GM18511 (cell line): ENCODE measurements at regions not wholly inside any gene's neighbourhood (a gene's known extent, or its start where the extent isn't known, plus 50 kb on each side); places are given as distances from the start of the nearest gene placed in this dataset.

Source experiments
- ATAC-seq: cut with Tn5 transposase; IDR thresholded peaks from one replicate; pipeline ENCODE4 v1.9.1; 2021; ENCODE audit warnings: mild to moderate bottlenecking, moderate library complexity; ENCODE audit not compliant: unreplicated experiment

DNA sequence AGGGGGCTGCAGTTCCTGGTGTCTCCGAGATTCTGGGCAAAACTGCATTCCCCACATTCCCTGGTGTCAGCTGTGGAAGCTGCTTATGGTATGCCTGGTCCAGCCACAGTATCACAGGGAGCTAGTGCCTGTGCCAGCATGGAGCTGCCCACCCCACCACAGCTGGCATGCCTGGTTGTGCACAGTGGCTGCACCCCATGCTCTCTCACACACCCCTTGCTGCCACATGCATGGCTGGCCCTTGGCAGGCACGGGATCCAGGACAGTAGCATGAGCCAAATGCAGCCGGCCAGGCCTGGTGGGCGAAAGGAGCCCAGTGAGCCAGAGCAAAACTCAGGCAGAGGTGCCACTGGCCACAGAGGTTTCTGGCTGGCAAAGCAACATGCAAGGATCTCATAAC is 418.0 kb upstream of the SPOCK3 start:
- no peak for ATAC-seq

DNA sequence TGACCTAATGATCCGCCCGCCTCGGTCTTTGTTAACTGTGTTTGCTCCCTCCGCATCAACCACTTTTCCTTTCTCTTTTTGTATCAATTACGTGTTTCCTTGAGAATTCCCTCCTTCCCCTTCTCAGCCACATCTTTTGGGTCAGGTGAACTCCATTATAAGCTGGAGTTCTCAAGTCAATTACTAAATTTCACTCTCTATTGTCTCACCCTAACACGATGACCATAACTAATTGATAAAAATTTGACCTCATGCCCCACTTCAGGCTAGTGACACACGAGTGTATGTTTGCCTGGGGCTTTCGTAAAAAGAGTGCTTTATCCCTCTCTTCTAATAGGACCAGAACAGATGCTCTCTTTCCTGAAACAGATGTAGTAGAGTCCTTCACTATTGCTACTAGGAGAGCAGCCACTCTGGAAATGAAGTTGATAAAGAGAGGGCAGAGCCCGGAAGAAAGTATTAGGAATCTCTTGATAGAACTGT is 403.6 kb upstream of the ANXA10 start:
- no peak for ATAC-seq

DNA sequence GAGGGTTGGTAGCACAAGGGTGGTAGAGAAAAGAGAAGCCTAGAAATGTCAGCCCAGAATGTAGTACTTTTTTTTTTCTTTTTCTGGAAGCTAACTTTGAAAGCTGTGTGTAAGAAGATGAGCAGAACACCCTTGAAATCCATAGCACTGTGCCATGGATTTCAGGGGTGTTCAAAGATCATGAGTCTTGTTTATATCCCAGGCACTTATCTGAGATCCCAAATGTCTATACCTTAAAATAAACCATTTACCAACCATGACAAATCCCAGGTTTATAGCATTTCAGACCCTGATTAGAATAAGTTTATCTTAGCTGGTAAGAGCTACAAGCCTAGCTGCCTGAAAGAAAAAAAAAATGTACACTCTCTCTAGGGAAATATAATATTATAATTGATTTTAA is 389.9 kb upstream of the ANXA10 start:
- no peak for ATAC-seq

DNA sequence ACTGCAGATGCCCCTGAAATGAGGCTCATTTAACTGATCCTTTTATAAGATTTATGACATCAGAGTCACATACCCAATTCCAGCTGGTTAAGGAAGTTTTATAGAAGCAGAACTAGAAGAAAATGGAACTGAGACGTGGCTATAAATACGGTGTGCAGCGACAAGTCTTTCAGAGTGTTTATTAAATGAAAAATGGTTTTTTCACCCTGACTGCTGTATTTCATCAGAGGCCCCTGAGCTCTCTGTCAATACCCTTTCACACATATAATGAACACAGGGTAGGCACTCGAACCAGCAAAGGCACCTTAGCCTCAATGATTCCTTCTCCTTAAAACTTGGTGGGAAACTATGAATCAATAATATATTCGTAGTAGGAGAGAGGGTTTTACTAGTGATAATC is 380.8 kb upstream of the ANXA10 start:
- ATAC-seq = no peak

GRCh38 chr4:167713756-167714155 is 378.6 kb upstream of the ANXA10 start:
- no peak for ATAC-seq

GRCh38 chr4:167715176-167715575 is 377.2 kb upstream of the ANXA10 start:
- no peak for ATAC-seq

DNA sequence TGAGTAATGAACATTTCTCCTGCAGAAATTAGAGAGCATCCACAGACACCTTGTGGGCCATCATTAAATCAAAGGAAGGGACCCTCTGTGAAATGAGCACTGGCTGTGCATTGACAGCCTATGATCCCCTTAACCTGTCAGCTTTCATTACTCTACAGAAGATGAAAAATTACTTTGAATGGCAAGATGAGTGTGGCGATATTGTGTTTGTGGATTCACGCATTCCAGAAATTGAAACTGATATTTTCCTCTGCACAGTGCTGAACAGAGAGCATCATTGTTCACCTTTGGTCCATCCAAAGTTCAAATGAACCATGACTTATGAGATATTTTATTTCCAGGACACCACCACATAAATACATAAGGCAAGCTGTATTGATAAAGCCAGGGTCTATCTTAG is 374.8 kb upstream of the ANXA10 start:
- ATAC-seq = no peak

DNA sequence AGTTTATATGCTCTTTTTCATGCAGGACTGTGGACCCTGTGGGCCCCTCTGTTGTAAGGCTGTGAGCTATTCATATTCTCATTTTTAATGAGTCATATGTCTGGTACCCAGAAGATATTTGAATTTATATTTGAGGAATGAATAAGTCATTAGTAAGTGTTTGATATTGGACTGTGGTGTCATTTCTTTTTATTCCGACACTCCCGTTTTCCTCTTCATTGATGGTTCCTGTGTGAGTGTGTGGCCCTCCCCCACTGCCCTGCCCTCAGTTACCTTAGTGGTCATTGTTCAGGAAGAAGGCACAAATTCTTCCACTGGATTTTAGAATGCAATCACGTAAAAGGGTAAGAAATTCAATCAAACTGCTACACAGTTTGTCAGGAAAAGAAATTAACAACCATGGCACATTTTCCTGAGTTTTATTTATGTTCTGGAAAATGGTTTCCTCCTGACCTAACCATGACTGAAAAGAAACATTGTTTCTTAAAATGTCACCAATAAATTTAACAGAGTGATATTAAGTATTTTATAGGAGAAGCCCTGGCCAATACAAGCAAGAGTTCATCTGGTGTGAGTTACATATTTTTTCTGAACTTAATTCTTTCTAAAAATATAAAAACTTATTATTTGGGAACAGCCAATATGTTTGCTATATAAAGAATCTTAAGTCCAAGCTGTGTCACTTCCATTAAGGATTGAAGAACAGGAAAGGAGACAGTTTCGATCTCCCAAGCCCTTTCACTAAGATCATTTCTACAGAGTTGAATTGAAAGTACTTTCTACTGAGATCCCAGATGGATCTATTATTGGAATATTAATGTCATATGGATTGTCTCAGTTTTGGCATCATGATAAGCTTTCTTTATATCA is 370.5 kb upstream of the ANXA10 start:
- ATAC-seq = no peak

GRCh38 chr4:167722487-167722808 is 369.9 kb upstream of the ANXA10 start:
- no peak for ATAC-seq

- no peak for ATAC-seq
Measured at GRCh38 chr4:167724941-167725340, 367.4 kb upstream of the ANXA10 start.

DNA sequence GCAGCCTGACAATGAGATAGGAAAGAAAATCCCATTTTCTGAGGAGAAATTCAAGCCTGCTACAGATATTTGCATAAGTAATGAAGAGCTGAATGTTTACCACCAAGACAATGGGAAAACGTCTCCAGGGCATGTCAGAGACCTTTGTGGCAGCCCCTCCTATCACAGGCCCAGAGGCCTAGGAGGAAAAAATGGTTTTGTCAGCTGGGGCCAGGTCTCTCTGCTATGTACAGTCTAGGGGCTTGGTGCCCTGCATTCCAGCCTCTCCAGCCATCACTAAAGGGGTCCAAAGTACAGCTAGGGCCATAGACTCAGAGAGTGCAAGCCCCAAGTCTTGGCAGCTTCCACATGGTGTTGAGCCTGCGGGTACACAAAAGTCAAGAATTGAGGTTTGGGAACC is 361.6 kb upstream of the ANXA10 start:
- ATAC-seq = no peak

- no peak for ATAC-seq
Measured at GRCh38 chr4:167745024-167745687, 347.2 kb upstream of the ANXA10 start.

DNA sequence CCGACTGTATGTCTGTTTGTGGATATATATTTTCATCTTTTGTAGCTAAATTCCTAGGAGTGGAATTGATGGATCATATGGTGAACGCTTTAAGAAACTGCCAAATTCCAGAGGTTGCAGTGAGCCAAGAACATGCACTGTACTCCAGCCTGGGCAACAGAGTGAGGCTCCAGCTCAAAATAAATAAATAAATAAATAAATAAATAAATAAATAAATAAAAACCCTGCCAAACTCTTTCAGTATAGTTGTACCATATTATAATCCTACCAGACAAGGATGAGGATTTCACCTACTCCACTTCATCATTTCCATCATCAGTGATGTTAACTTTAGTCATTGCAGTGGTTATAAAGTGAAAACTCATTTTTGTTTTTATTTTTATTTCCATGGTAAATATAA is 325.1 kb upstream of the ANXA10 start:
- ATAC-seq = no peak

DNA sequence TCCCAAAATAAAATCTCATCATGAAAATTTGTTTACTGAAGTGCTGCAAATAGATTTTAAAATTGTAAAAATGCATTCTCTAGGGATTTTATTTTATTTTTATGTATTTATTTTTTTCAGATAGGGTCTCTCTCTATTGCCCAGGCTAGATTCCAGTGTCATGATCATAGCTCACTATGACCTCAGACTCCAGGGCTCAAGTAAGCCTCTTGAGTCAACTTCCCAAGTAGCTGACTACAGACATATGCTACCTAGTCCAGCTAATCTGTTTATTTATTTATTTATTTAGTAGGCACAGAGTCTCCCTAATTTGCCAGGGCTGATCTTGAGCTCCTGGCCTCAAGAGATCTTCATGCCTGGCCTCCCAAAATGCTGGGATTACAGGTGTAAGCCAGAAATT is 317.7 kb upstream of the ANXA10 start:
- no peak for ATAC-seq

- ATAC-seq = no peak
Measured at GRCh38 chr4:167775375-167775774, 317.0 kb upstream of the ANXA10 start.

DNA sequence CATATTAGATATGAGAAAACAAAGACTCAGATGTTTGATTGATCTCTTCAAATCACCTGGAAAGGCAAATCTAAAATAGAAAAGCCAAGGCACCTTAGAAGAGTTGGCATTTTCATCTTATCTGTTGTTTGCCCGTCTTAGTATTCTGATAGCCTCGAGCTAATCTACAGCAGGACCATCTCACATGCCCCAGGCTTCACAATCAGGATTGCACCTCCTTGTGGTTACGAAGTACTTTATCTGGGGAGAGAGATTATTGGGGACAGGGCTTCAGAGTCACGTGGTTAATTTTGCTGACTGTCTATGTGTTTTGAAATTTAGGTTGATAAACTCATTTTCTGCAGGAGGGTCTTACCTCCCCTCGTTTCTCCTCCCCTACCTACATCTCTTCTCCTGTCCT is 313.1 kb upstream of the ANXA10 start:
- no peak for ATAC-seq

- no peak for ATAC-seq
Measured at GRCh38 chr4:167779864-167780263, 312.5 kb upstream of the ANXA10 start.

DNA sequence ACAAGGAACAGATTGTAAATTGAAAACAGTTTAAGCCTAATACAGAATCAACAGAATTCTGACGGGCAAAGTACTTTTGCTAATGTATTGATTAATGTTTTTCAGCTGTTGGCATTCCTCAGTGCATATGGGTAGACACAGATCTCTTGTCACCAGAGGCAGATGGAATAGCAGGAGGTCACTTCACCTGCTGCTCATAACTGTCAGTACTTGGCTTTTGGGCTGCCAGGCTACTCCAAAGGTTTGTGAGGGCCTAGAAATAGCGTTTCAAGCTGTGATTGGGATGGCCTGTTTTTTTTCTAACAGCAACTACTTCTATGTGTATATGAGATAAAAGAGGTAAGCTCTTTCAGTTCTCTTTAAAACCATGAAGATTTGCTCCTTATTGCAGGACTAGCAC is 307.5 kb upstream of the ANXA10 start:
- ATAC-seq = no peak

DNA sequence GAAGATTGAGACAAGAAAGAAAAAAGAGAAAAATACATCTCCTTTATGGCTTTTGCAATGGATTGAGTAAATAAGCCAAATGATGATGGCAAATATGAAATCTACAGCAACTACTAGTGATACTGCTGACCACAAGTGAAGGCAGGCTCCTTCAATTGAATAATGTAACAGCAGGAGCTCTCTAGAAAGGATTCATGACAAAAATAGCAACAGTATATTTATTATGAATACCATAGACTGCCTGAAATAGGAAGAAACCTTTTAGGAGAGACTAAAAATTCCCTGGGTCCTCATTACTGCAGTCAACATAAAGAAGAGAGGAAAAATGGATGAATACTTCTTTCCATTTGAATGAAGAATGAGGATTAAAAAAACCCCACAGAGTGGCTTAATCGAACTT is 306.8 kb upstream of the ANXA10 start:
- no peak for ATAC-seq

- no peak for ATAC-seq
Measured at GRCh38 chr4:167786504-167786903, 305.8 kb upstream of the ANXA10 start.

DNA sequence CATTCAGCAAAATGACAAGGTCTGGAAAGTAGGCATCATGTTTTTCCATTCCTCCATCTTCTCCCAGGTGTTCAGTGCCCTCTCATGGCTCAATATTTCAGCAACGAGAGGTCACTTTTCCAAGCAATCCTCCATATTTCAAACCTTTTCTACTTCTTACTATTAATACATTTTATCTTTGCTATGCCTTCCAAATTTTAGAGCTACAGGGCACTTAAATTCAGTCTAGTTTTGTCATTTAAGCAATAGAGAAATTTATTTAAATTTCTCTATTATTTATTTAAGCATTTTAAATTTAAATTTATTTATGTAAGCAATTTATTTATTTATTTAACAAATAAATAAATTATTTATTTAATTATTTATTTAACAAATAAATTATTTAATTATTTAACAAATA is 305.1 kb upstream of the ANXA10 start:
- ATAC-seq = no peak

- no peak for ATAC-seq
Measured at GRCh38 chr4:167802463-167803212, 289.7 kb upstream of the ANXA10 start.
